ENCODE measurements at regions not wholly inside any gene's neighbourhood (a gene's known extent, or its start where the extent isn't known, plus 50 kb on each side); places are given as distances from the start of the nearest gene placed in this dataset.

- no peak overlapping the region for H3K9ac ChIP-seq (ENCODE audit: control insufficient read depth, insufficient read depth, low read length)
- H3K9me3 ChIP-seq (replicated peaks; ENCODE audit: control insufficient read depth, insufficient read depth, low read length) = no peaks in the 10 kb centered on the region
- H2AFZ ChIP-seq (ENCODE audit: control insufficient read depth, low read depth, low read length) = no peak overlapping the region
- no peak overlapping the region for H3K4me3 ChIP-seq
- POLR2A ChIA-PET = no interaction called here
- DNase-seq (ENCODE audit: low read depth, low spot score) (no peak), FAIRE-seq (no peak), ATAC-seq (no peak)
- no peaks in the 10 kb centered on the region for H3K4me1 ChIP-seq (ENCODE audit: control insufficient read depth, insufficient read depth, low read length)
- H3K79me2 ChIP-seq (ENCODE audit: control insufficient read depth, insufficient read depth, low read length) = no peaks in the 10 kb centered on the region
- H3K4me2 ChIP-seq (ENCODE audit: control insufficient read depth, insufficient read depth) = no peak overlapping the region
- intact Hi-C loops (cut with micrococcal nuclease; ENCODE audit: unreplicated experiment) (no loop called here), in situ Hi-C loops (cut with MboI) (no loop called here)
- SMC1A ChIA-PET (ENCODE audit: uncharacterized antibody, unreplicated experiment) = no interaction called here
- H3K36me3 ChIP-seq (ENCODE audit: control insufficient read depth in 2 of 2, insufficient read depth in 2 of 2, low read length in 1 of 2) = no peaks in the 10 kb centered on the region
- no peak overlapping the region for H3K27ac ChIP-seq (ENCODE audit: control insufficient read depth, insufficient read depth)
- TF ChIP-seq ZNF24 (IDR thresholded peaks at IDR 0.05) (no peak), PRDM15 (CRISPR knock-in tag; IDR thresholded peaks at IDR 0.05) (no peak), NBN (IDR thresholded peaks at IDR 0.05) (no peak), CBX3 (IDR thresholded peaks at IDR 0.05; ENCODE audit: borderline replicate concordance, low read depth) (no peak), SMC3 (IDR thresholded peaks at IDR 0.05; ENCODE audit: borderline replicate concordance, low read length) (no peak), STAT1 (conservative IDR thresholded peaks at IDR 0.05) (no peak), ZBED1 (IDR thresholded peaks at IDR 0.05; ENCODE audit: borderline replicate concordance) (no peak), ASH2L (IDR thresholded peaks at IDR 0.05; ENCODE audit: borderline replicate concordance, low read depth) (no peak)
- BruUV-seq (replicated peaks) = no TSS peak
- H4K20me1 ChIP-seq (ENCODE audit: control insufficient read depth, insufficient read depth) = no peaks in the 10 kb centered on the region
- RAD21 ChIA-PET (ENCODE audit: unreplicated experiment) = no interaction called here
- CTCF ChIA-PET = no interaction called here
- no peaks in the 10 kb centered on the region for H3K27me3 ChIP-seq (replicated peaks in 1 of 2; ENCODE audit: control insufficient read depth in 2 of 2, insufficient read depth in 2 of 2, low read length in 1 of 2)
Observed at GRCh38 chr18:39558658-39559057, 1993.1 kb upstream of the CELF4 start.

Data from GM12878 (cell line).